Endodermal cell (in vitro differentiated cells): ENCODE measurements at regions not wholly inside any gene's neighbourhood (a gene's known extent, or its start where the extent isn't known, plus 50 kb on each side); places are given as distances from the start of the nearest gene placed in this dataset.
A peak's percentile ranks its signal among the peaks of the same experiment; 100 is the strongest.

Experiments
- DNase-seq: peaks from one replicate; pipeline ENCODE4 v3.0.0-alpha.2; 2017
- H3K27ac ChIP-seq: 2 replicates; pipeline ENCODE4 v1.5.1; 2013; ENCODE audit warnings: mild to moderate bottlenecking, low read depth, low read length, moderate library complexity
- H3K27me3 ChIP-seq: 2 replicates; pipeline ENCODE4 v1.6.1; 2013; ENCODE audit warnings: mild to moderate bottlenecking, low read length, moderate library complexity; ENCODE audit not compliant: insufficient read depth, control insufficient read depth, poor library complexity, severe bottlenecking
- H3K36me3 ChIP-seq: 2 replicates; pipeline ENCODE4 v1.7.0; 2013; ENCODE audit warnings: mild to moderate bottlenecking, low read length, moderate library complexity; ENCODE audit not compliant: control insufficient read depth, insufficient read depth
- H3K4me1 ChIP-seq: one replicate; pipeline ENCODE4 v1.7.0; 2013; ENCODE audit warnings: low read length; ENCODE audit not compliant: control insufficient read depth, insufficient read depth
- H3K4me3 ChIP-seq: 2 replicates; pipeline ENCODE4 v1.5.1; 2013; ENCODE audit warnings: mild to moderate bottlenecking, low read length, moderate library complexity
- H3K9ac ChIP-seq: 2 replicates; pipeline ENCODE4 v1.6.1; 2013; ENCODE audit warnings: mild to moderate bottlenecking, low read length, moderate library complexity; ENCODE audit not compliant: poor library complexity, severe bottlenecking; ENCODE audit errors: extremely low read depth
- H3K9me3 ChIP-seq: 2 replicates; pipeline ENCODE4 v1.6.1; 2013; ENCODE audit warnings: mild to moderate bottlenecking, low read length, moderate library complexity; ENCODE audit not compliant: control insufficient read depth
- H3K27ac Mint-ChIP-seq: 2 replicates; pipeline ENCODE4 v1.8.0; 2020; ENCODE audit warnings: mixed read lengths
- H3K27me3 Mint-ChIP-seq: 2 replicates; pipeline ENCODE4 v1.8.0; 2021; ENCODE audit warnings: mild to moderate bottlenecking, mixed read lengths; ENCODE audit not compliant: insufficient read depth
- H3K36me3 Mint-ChIP-seq: 2 replicates; pipeline ENCODE4 v1.8.0; 2020; ENCODE audit warnings: low read depth, mixed read lengths
- H3K4me1 Mint-ChIP-seq: 2 replicates; pipeline ENCODE4 v1.8.0; 2020; ENCODE audit warnings: mixed read lengths
- H3K4me3 Mint-ChIP-seq: 2 replicates; pipeline ENCODE4 v1.8.0; 2020; ENCODE audit warnings: mild to moderate bottlenecking, moderate library complexity, mixed read lengths
- H3K9me3 Mint-ChIP-seq: 2 replicates; pipeline ENCODE4 v1.8.0; 2020; ENCODE audit warnings: mild to moderate bottlenecking, mixed read lengths
- WGBS, 2 experiments: methylation state at CpG; one replicate each; pipeline versions ENCODE4 v1.1.5 to v1.1.7; 2013; ENCODE audit warnings: missing lambda C conversion rate in 2 of 2, mixed read lengths in 1 of 2; ENCODE audit not compliant: insufficient coverage in 1 of 2, insufficient read length in 1 of 2; 5-methylcytosine and 5-hydroxymethylcytosine counted together
- TF ChIP-seq, protein P1 (sequence below): fragments of 200-600 bp; sonication (generic); conservative IDR thresholded peaks from 2 replicates; pipeline ENCODE4 v1.5.0; 2021; ENCODE audit warnings: antibody characterized with exemption, mild to moderate bottlenecking

- Histone ChIP-seq H3K36me3 (no peaks in the 10 kb centered on the region), H3K27me3 (no peaks in the 10 kb centered on the region), H3K9ac (no peak overlapping the region), H3K4me3 (no peak overlapping the region), H3K4me1 (peaks cover 3% of the 10 kb centered on the region), H3K27ac (no peak overlapping the region), H3K9me3 (no peaks in the 10 kb centered on the region)
- Mint-ChIP-seq H3K27me3 (no peaks in the 10 kb centered on the region), H3K9me3 (no peaks in the 10 kb centered on the region), H3K4me3 (no peak overlapping the region), H3K36me3 (no peaks in the 10 kb centered on the region), H3K4me1 (peaks cover 10% of the 10 kb centered on the region), H3K27ac (no peak overlapping the region)
- 55 to 70% methylated on average over 3 to 6 of the region's 7 CpGs for WGBS, 2 experiments
- TF ChIP-seq, protein P1, sequence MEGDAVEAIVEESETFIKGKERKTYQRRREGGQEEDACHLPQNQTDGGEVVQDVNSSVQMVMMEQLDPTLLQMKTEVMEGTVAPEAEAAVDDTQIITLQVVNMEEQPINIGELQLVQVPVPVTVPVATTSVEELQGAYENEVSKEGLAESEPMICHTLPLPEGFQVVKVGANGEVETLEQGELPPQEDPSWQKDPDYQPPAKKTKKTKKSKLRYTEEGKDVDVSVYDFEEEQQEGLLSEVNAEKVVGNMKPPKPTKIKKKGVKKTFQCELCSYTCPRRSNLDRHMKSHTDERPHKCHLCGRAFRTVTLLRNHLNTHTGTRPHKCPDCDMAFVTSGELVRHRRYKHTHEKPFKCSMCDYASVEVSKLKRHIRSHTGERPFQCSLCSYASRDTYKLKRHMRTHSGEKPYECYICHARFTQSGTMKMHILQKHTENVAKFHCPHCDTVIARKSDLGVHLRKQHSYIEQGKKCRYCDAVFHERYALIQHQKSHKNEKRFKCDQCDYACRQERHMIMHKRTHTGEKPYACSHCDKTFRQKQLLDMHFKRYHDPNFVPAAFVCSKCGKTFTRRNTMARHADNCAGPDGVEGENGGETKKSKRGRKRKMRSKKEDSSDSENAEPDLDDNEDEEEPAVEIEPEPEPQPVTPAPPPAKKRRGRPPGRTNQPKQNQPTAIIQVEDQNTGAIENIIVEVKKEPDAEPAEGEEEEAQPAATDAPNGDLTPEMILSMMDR: no peak
- DNase-seq: peak; percentile 19
These were observed 71.4 kb upstream of the OLIG2 start for GRCh38 chr21:32954353-32954752.

DNA sequence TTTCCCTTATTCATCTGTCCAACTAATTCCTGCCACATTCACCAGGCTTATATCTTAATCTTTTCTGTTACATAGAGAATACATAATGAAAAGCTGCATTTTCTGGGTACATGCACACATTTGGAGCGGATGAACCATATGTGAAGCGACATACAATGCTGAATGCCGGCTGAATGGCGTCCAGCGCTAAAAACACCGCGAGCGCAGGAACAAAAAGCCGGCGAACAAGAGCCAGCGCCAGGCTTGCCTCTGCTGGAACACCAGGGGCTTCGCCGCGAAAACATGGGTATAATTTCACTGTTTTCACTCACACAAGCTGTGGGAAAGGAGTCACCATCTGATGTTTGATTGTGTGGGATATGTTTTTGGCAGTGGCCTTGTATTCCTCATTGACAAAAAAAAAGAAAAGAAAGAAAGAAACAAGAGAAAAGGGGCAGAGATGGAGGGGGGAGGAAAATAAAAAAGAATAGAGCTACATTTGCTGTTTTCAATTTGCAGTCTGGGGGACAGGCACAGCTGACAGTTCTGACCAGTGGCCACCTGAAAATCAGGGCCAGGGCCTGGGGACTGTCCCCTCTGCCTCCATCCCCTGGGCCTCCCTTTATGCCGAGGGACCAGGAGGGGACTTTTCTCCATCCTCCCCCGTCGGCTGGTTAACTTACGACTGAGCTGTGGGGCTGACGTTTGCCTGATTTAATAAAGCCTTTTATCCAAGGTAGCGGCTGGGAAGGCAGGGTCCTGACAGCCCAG lies 70.2 kb upstream of the OLIG2 start:
- Mint-ChIP-seq H3K27ac (no peak overlapping the region), H3K36me3 (no peaks in the 10 kb centered on the region), H3K27me3 (no peaks in the 10 kb centered on the region), H3K9me3 (no peaks in the 10 kb centered on the region), H3K4me1 (peaks cover 10% of the 10 kb centered on the region), H3K4me3 (no peak overlapping the region)
- peak; percentile 28 for DNase-seq
- Histone ChIP-seq H3K4me3 (no peak overlapping the region), H3K4me1 (peaks cover 3% of the 10 kb centered on the region), H3K9ac (no peak overlapping the region), H3K9me3 (no peaks in the 10 kb centered on the region), H3K27ac (peak overlapping the region; percentile 51), H3K27me3 (no peaks in the 10 kb centered on the region), H3K36me3 (no peaks in the 10 kb centered on the region)
- 85 to 86% methylated on average over 11 to 20 of the region's 20 CpGs for WGBS, 2 experiments
- TF ChIP-seq, protein P1: no peak

GRCh38 chr21:32956061-32956656 lies 69.6 kb upstream of the OLIG2 start:
- Mint-ChIP-seq H3K27me3 (no peaks in the 10 kb centered on the region), H3K9me3 (no peaks in the 10 kb centered on the region), H3K4me1 (peaks cover 6% of the 10 kb centered on the region), H3K27ac (no peak overlapping the region), H3K4me3 (no peak overlapping the region), H3K36me3 (no peaks in the 10 kb centered on the region)
- no peak overlapping the region for H3K4me3 ChIP-seq
- H3K4me1 ChIP-seq: peaks cover under 1% of the 10 kb centered on the region
- no peak overlapping the region for H3K27ac ChIP-seq
- no peak overlapping the region for H3K9ac ChIP-seq
- no peaks in the 10 kb centered on the region for H3K36me3 ChIP-seq
- 83 to 90% methylated on average over 5 to 9 of the region's 10 CpGs for WGBS, 2 experiments
- no peaks in the 10 kb centered on the region for H3K27me3 ChIP-seq
- H3K9me3 ChIP-seq: no peaks in the 10 kb centered on the region
- TF ChIP-seq, protein P1: no peak
- DNase-seq: peak; percentile 31
